Colonic mucosa (tissue), 4 donors: ENCODE measurements at regions not wholly inside any gene's neighbourhood (a gene's known extent, or its start where the extent isn't known, plus 50 kb on each side); places are given as distances from the start of the nearest gene placed in this dataset.

ENCODE experiments used
- DNase-seq: peaks from one replicate; pipeline ENCODE4 v3.0.0-alpha.2; 2020
- H3K27ac ChIP-seq: fragments of 200-600 bp; one replicate; pipeline ENCODE4 v1.8.0; 2021
- H3K27me3 ChIP-seq: fragments of 200-600 bp; one replicate; pipeline ENCODE4 v1.8.0; 2021
- H3K36me3 ChIP-seq: fragments of 200-600 bp; one replicate; pipeline ENCODE4 v1.8.0; 2021
- H3K4me1 ChIP-seq: fragments of 200-600 bp; one replicate; pipeline ENCODE4 v1.8.0; 2021; ENCODE audit warnings: mild to moderate bottlenecking
- H3K4me3 ChIP-seq: fragments of 200-600 bp; one replicate; pipeline ENCODE4 v1.8.0; 2021
- H3K9ac ChIP-seq, 2 donors: one replicate each; pipeline ENCODE4 v1.7.0; 2013; ENCODE audit warnings: control low read depth in 2 of 2, low read depth in 2 of 2, low read length in 2 of 2
- H3K9me3 ChIP-seq: fragments of 200-600 bp; one replicate; pipeline ENCODE4 v1.8.0; 2021
- CTCF ChIP-seq: fragments of 200-600 bp; IDR thresholded peaks from one replicate; pipeline ENCODE4 v1.8.0; 2022; ENCODE audit warnings: antibody characterized with exemption, mild to moderate bottlenecking
- intact Hi-C: fragments of 100-400 bp; cut with DNase I; formaldehyde crosslinking; loops from one replicate; pipeline ENCODE4 v1.14.1; 2022
- donor health status: healthy.
- donor health status: DM: no; HTN: no; CAD: no.
- donor health status: DM: no; HTN: no; CAD: no.

GRCh38 chr3:775178-775880 is 317.5 kb upstream of the CNTN6 start:
- no peak for TF ChIP-seq CTCF
- DNase-seq, result no peak
- intact Hi-C loops, result no loop called here
- Histone ChIP-seq H3K27ac (no peak overlapping the region), H3K9me3 (no peaks in the 10 kb centered on the region), H3K27me3 (no peaks in the 10 kb centered on the region), H3K4me1 (no peaks in the 10 kb centered on the region), H3K4me3 (no peak overlapping the region), H3K36me3 (no peaks in the 10 kb centered on the region), H3K9ac (no peak overlapping the region)

GRCh38 chr3:780505-780904 is 312.3 kb upstream of the CNTN6 start:
- Histone ChIP-seq H3K4me3 (no peak overlapping the region), H3K9me3 (no peaks in the 10 kb centered on the region), H3K9ac (no peak overlapping the region), H3K36me3 (no peaks in the 10 kb centered on the region), H3K27me3 (no peaks in the 10 kb centered on the region), H3K4me1 (no peaks in the 10 kb centered on the region), H3K27ac (no peak overlapping the region)
- no peak for TF ChIP-seq CTCF
- intact Hi-C loops, result no loop called here
- no peak for DNase-seq

- Histone ChIP-seq H3K4me1 (no peaks in the 10 kb centered on the region), H3K9me3 (no peaks in the 10 kb centered on the region), H3K27me3 (no peaks in the 10 kb centered on the region), H3K27ac (no peak overlapping the region), H3K9ac (no peak overlapping the region), H3K36me3 (no peaks in the 10 kb centered on the region), H3K4me3 (no peak overlapping the region)
- no peak for DNase-seq
- no peak for TF ChIP-seq CTCF
- intact Hi-C loops, result no loop called here
Observed at GRCh38 chr3:791442-791841, 301.4 kb upstream of the CNTN6 start.

- Histone ChIP-seq H3K9me3 (no peaks in the 10 kb centered on the region), H3K27me3 (no peaks in the 10 kb centered on the region), H3K4me1 (no peaks in the 10 kb centered on the region), H3K4me3 (no peak overlapping the region), H3K9ac (no peak overlapping the region), H3K36me3 (no peaks in the 10 kb centered on the region), H3K27ac (no peak overlapping the region)
- TF ChIP-seq CTCF, result no peak
- intact Hi-C loops, result no loop called here
- DNase-seq, result no peak
Observed at GRCh38 chr3:792630-793029, 300.2 kb upstream of the CNTN6 start.

- H3K36me3 ChIP-seq, result no peaks in the 10 kb centered on the region
- no peaks in the 10 kb centered on the region for H3K9me3 ChIP-seq
- no peaks in the 10 kb centered on the region for H3K4me1 ChIP-seq
- H3K27ac ChIP-seq, result no peak overlapping the region
- DNase-seq, result no peak
- TF ChIP-seq CTCF, result no peak
- no peak overlapping the region for H3K4me3 ChIP-seq
- H3K27me3 ChIP-seq, result no peaks in the 10 kb centered on the region
- intact Hi-C loops, result no loop called here
- no peak overlapping the region for H3K9ac ChIP-seq
Observed at GRCh38 chr3:804211-804610, 288.6 kb upstream of the CNTN6 start.
